Islet precursor cell (in vitro differentiated cells): ENCODE measurements at regions not wholly inside any gene's neighbourhood (a gene's known extent, or its start where the extent isn't known, plus 50 kb on each side); places are given as distances from the start of the nearest gene placed in this dataset.
"Not testable (repeated sequence)": the region's sequence is repeated elsewhere in the genome, so short reads cannot be mapped to it uniquely, and the experiment has no call there.

Source experiments
- DNase-seq: peaks from one replicate; pipeline ENCODE4 v3.0.0-alpha.2; 2018

DNA sequence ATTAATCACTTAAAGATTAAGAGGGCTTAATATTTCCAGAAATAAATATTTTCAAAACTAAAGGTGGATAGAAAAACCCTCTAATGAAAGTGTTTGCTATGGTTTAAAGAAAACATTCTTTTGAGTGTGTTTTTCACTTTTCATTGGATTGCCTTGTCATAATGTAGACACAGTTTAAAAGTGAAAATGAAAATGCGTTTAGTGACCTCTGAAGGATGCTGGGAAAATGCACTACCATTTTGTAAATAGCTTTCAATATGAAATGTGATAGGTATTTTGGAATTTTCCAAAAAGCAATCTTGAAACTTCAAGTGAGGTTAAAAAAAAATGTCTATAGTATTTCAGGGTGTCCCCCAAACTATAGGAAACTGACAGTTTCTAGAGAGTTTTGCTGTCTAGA, 642.2 kb downstream of the C4orf33 start:
- no peak for DNase-seq

DNA sequence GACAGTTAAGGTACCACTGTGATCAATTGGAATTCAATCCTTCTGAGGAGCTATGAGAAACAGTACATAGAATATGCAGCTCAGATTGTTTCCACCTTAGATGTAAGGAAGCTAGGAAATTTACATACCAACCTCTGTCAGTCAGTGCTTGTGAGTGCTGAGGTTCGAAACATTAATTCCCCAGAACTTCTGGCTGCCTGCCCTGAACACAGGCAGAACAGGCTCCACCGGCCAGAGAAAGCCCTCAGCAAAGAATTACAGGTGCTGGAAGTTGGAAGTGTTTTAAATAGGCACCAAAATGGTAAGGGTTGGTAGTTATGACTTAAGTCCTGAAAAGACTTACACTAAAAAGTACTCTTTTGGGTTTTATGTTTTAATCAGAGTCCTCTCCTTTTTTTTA, 651.8 kb downstream of the C4orf33 start:
- peak; percentile 57 for DNase-seq

DNA sequence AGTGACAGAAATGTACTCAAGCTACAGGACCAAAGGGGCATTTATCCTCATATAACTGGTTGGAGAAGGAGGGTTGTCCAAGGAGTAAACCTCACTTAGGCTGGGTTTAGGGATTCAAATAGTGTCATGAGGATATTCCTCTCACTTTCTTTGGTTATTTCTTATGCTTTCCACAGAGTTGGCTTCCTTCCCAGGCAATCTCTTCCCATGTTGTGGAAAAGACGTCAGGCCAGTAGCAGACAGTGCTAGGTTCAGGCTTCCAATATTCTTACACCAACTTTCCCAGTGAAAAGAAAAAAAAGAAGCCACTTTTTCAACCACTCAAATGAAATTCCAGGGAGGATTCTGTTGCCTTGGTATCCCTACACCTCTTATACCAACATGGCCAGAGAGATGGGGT, 653.0 kb downstream of the C4orf33 start:
- DNase-seq = no peak

GRCh38 chr4:129751646-129752045, 655.7 kb downstream of the C4orf33 start:
- DNase-seq = no peak

DNA sequence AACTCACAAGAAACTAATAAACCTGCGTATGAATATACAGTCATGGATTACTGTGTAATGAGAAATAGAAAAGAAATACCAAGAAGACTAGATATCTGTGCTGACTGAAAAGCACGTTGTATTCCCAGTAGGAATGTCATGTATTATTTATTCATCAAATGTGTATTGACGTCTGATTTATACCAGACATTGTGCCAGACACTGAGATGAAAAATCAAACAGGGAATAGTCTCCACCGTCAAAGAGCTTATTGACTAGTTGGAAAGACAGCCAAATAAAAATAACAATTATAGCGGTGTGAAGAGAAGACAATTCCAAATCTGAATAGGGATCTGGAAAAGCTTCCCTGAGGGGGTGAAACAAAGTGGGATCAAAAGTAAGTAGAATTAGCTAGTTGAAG, 687.6 kb downstream of the C4orf33 start:
- no peak for DNase-seq

GRCh38 chr4:129788486-129788885, 692.5 kb downstream of the C4orf33 start:
- DNase-seq = no peak

- DNase-seq = no peak
Observed at GRCh38 chr4:129804461-129804981, 708.6 kb downstream of the C4orf33 start.

GRCh38 chr4:129806986-129807385, 711.0 kb downstream of the C4orf33 start:
- no peak for DNase-seq

DNA sequence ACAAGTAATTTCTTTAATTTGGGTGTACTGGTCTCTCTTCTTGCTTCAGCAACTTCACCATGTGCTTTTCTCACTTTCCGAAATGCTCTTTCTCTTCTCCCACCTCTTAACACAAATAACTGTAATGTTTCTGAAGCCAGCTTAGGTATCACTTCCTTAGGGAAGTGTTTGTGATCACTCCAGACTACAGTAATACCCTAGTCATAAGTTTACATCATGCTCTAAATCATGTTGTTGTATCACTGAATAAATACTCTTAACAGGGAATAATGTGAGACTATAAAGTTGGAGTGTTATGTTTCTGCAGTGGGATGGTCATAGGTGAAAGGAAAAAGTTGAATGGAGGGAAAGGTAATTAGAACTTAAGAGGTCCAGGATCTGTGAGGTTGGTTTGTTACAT, 712.3 kb downstream of the C4orf33 start:
- no peak for DNase-seq

GRCh38 chr4:129821073-129821472, 725.1 kb downstream of the C4orf33 start:
- DNase-seq = no peak

DNA sequence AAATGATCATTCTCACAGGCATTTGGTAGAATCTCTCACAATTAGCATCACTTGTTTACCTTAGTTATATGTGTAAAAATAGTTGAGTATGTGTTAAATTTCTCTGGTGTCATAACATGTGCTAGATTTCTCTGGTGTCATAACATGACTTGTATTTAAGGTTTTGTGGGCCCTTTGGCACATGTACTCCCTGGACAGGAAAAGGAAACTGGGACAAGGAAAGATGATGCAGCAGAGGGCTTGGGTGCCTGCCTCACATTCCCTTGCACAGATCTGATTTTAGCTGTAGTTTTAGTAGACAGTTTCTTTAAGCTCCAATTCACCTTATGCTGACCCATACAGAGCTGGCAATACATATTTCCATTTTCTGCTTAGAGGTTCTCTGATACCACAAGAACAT, 726.0 kb downstream of the C4orf33 start:
- DNase-seq = no peak

DNA sequence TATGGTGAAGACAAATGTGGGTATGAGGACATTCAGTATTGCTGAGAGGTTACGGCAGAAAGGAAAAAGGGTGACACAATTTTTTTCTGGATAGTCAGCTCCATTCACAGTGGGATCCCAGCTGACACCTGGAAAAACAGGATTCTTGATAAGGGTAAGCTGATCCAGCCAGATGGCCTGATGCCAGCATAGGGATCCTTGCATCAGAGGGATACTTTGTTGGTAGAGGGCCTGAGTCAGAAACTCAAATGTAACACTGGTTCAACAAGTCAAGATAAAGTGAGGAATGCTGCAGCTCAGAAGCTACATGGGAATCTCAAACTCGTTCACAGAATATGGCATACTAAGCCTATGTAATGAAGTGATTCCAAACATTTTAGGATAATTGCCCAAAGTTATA, 726.7 kb downstream of the C4orf33 start:
- peak; percentile 74 for DNase-seq

- DNase-seq = no peak
Observed at GRCh38 chr4:129823105-129823504, 727.2 kb downstream of the C4orf33 start.

- no peak for DNase-seq
Observed at GRCh38 chr4:129829373-129829772, 733.4 kb downstream of the C4orf33 start.

- no peak for DNase-seq
Observed at GRCh38 chr4:129839687-129840086, 743.7 kb downstream of the C4orf33 start.

GRCh38 chr4:129842096-129842495, 746.1 kb downstream of the C4orf33 start:
- DNase-seq = no peak

DNA sequence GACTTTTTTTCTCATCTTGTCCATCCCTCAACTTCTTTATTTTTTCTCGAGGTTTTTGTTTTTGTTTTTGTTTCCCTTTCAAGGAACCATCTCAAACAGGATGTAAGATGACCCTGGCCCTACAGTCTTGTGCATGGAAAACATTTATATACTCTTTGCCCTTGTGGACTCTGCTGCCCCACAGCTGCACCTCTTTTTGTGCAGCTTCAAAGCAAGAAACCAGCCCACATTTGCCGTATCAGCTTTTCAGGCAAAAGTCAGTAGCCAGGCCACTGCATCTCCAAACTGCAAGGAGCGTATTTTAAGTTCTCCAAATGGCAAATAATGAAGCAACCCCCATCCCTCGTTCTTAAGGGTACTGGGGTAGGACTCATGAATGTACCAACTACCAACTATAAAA, 756.5 kb downstream of the C4orf33 start:
- DNase-seq = no peak

DNA sequence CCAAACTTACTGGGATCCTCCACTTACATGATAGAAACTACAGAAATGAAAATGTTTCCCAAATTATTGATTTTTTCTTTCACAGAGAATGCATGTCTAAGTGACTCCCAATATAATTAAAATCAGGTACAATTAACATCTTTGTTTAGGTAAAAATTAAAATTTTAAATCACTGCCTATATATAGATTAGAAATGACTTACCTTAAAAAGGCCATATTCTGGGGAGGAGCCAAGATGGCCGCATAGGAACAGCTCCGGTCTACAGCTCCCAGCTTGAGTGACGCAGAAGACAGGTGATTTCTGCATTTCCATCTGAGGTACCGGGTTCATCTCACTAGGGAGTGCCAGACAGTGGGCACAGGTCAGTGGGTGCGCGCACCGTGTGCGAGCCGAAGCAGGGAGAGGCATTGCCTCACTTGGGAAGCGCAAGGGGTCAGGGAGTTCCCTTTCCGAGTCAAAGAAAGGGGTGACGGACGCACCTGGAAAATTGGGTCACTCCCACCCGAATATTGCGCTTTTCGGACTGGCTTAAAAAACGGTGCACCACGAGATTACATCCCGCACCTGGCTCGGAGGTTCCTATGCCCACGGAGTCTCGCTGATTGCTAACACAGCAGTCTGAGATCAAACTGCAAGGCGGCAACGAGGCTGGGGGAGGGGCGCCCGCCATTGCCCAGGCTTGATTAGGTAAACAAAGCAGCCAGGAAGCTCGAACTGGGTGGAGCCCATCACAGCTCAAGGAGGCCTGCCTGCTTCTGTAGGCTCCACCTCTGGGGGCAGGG, 757.9 kb downstream of the C4orf33 start:
- DNase-seq = not testable (repeated sequence)

- DNase-seq = no peak
Observed at GRCh38 chr4:129862461-129862860, 766.5 kb downstream of the C4orf33 start.

GRCh38 chr4:129863206-129863605, 767.3 kb downstream of the C4orf33 start:
- no peak for DNase-seq

DNA sequence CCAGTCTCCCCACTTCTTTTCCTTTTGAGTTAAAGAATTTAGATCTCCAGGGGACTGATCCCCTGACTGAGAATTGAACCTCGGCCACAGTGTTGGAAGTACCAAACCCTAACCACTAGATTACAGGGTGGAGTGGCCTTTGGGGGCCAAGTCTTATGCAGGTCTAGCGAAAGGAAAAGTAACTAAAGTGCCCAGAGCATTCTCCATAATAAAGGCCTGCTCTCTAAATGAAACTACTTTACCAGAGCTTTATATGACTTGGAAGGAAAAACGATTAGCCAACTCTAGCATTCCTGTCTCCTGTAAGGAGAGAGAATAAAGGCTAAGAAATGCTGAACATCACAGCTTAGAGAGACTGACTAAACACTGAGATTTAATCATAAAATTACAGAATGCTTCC, 788.0 kb downstream of the C4orf33 start:
- DNase-seq = no peak

DNA sequence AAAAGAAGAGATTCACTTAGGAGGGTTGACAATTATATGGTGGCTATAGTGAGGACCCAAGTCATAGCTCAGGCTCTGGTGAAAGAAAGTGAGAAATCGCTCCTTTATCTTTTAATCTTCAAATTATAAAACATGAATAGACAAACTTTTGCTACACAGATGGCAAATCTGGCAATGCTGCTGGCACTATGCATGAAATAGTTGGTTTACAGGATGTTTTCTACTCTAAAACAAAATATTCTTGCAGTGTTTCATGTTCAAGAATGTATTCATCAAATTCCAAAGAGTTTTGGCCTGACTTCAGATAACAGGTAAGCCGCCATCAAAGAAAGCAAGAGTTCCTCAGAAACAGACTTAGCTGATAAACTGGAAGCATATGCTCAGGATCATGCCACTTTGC, 801.2 kb downstream of the C4orf33 start:
- no peak for DNase-seq

- DNase-seq = no peak
Observed at GRCh38 chr4:129899849-129900248, 803.9 kb downstream of the C4orf33 start.

DNA sequence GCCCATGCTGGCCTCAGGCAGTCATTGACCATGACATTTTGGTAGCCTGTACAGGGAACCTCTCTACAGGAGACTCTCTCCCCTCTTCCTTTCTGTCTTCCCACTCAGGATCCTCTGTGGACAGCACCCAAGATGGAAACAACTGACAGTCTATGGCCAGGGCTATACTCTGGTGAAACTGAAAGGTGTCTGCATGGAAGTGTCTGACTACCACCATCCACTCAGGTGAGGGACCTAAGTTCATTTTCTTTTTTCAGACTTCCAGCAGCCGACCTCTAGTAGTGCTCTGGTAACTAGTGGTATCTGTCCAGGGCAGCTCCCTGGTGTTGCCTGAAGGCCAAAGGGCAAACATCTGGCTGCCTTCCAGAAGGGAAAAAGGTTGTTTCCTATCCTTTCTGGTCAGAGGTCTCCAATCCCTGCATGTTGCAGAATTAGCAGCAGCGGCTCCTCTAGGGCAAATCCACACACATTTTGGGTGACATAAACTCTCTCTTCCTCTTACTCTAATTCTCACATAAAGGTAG, 804.5 kb downstream of the C4orf33 start:
- no peak for DNase-seq

- DNase-seq = no peak
Observed at GRCh38 chr4:129901205-129901604, 805.3 kb downstream of the C4orf33 start.
